ENCODE measurements at regions not wholly inside any gene's neighbourhood (a gene's known extent, or its start where the extent isn't known, plus 50 kb on each side); places are given as distances from the start of the nearest gene placed in this dataset.
A peak's percentile ranks its signal among the peaks of the same experiment; 100 is the strongest.

- no peak overlapping the region for H3K4me2 ChIP-seq
- no peak overlapping the region for H3K4me3 ChIP-seq
- no peaks in the 10 kb centered on the region for H3F3A ChIP-seq (replicated peaks; ENCODE audit: low read depth)
- peaks cover 4% of the 10 kb centered on the region; the same call in 1 of the 3 replicates for H3K4me1 Mint-ChIP-seq
- no peaks in the 10 kb centered on the region for H3K36me3 ChIP-seq (ENCODE audit: insufficient read depth)
- 0 out of 2 replicates have a peak, but pooled peaks cover 3% of the 10 kb centered on the region for H3K9me2 ChIP-seq (ENCODE audit: insufficient read depth)
- no peaks in the 10 kb centered on the region for H3K9me3 Mint-ChIP-seq
- no peaks in the 10 kb centered on the region for H3K79me2 ChIP-seq (replicated peaks; ENCODE audit: insufficient read depth)
- H3K4me3 Mint-ChIP-seq, result no peak overlapping the region
- no peak overlapping the region for H3K27ac ChIP-seq (ENCODE audit: low read depth)
- H3K27ac Mint-ChIP-seq, result no peak overlapping the region
- H3K27me3 Mint-ChIP-seq (ENCODE audit: insufficient read depth, low read depth, poor library complexity), result peaks cover 3% of the 10 kb centered on the region
- no peaks in the 10 kb centered on the region for H4K20me1 ChIP-seq (replicated peaks; ENCODE audit: insufficient read depth)
- TF ChIP-seq EZH2phosphoT487 (IDR thresholded peaks at IDR 0.05; ENCODE audit: unreplicated experiment), result no peak
- no peak overlapping the region for H2AFZ ChIP-seq
- peak; percentile 13 for DNase-seq (ENCODE audit: low spot score)
- no peaks in the 10 kb centered on the region for H3K36me3 Mint-ChIP-seq (ENCODE audit: low read depth)
- ATAC-seq, result peak; percentile 53
- no peaks in the 10 kb centered on the region for H3K27me3 ChIP-seq (ENCODE audit: insufficient read depth)
- H3K4me1 ChIP-seq (ENCODE audit: insufficient read depth), result no peaks in the 10 kb centered on the region
Observed at GRCh38 chr15:91407269-91407889, 307.3 kb downstream of the SV2B start.

- Mint-ChIP-seq H3K36me3 (ENCODE audit: low read depth) (no peaks in the 10 kb centered on the region), H3K4me1 (peaks cover 4% of the 10 kb centered on the region; the same call in 1 of the 3 replicates), H3K4me3 (no peak overlapping the region), H3K9me3 (no peaks in the 10 kb centered on the region), H3K27me3 (ENCODE audit: insufficient read depth, low read depth, poor library complexity) (peaks cover 3% of the 10 kb centered on the region), H3K27ac (no peak overlapping the region)
- Histone ChIP-seq H3K4me1 (ENCODE audit: insufficient read depth) (no peaks in the 10 kb centered on the region), H3K27ac (ENCODE audit: low read depth) (no peak overlapping the region), H2AFZ (peak overlapping the region; percentile 73; the same call in 1 of the 2 replicates), H3K4me2 (no peak overlapping the region), H3F3A (replicated peaks; ENCODE audit: low read depth) (no peaks in the 10 kb centered on the region), H3K79me2 (replicated peaks; ENCODE audit: insufficient read depth) (no peaks in the 10 kb centered on the region), H3K36me3 (ENCODE audit: insufficient read depth) (no peaks in the 10 kb centered on the region), H3K9me2 (ENCODE audit: insufficient read depth) (0 out of 2 replicates have a peak, but pooled peaks cover 3% of the 10 kb centered on the region), H4K20me1 (replicated peaks; ENCODE audit: insufficient read depth) (no peaks in the 10 kb centered on the region), H3K27me3 (ENCODE audit: insufficient read depth) (no peaks in the 10 kb centered on the region), H3K4me3 (no peak overlapping the region)
- TF ChIP-seq ZNF114 (CRISPR knock-in tag; IDR thresholded peaks at IDR 0.05), result no peak
- no peak for TF ChIP-seq EZH2 (IDR thresholded peaks at IDR 0.05; ENCODE audit: low read depth, unreplicated experiment)
- TF ChIP-seq ZNF331 (CRISPR knock-in tag; IDR thresholded peaks at IDR 0.05; ENCODE audit: low read depth), result no peak
- no peak for TF ChIP-seq EZH2phosphoT487 (IDR thresholded peaks at IDR 0.05; ENCODE audit: unreplicated experiment)
- no peak for TF ChIP-seq NANOG (IDR thresholded peaks at IDR 0.05; ENCODE audit: borderline replicate concordance)
- no peak for TF ChIP-seq JUNB (IDR thresholded peaks at IDR 0.05; ENCODE audit: unreplicated experiment)
- TF ChIP-seq ZNF462 (CRISPR knock-in tag; IDR thresholded peaks at IDR 0.05), result no peak
- no peak for TF ChIP-seq POLR2AphosphoS5 (IDR thresholded peaks at IDR 0.05; ENCODE audit: low read depth)
- TF ChIP-seq STAT1 (IDR thresholded peaks at IDR 0.05; ENCODE audit: unreplicated experiment), result no peak
- no peak for TF ChIP-seq CTCF (conservative IDR thresholded peaks at IDR 0.05; ENCODE audit: low read depth in 2 of 2)
- ATAC-seq (no peak), DNase-seq (ENCODE audit: low spot score) (no peak)
Observed at GRCh38 chr15:91408476-91409076, 308.5 kb downstream of the SV2B start.
